ENCODE measurements at regions not wholly inside any gene's neighbourhood (a gene's known extent, or its start where the extent isn't known, plus 50 kb on each side); places are given as distances from the start of the nearest gene placed in this dataset.

DNA sequence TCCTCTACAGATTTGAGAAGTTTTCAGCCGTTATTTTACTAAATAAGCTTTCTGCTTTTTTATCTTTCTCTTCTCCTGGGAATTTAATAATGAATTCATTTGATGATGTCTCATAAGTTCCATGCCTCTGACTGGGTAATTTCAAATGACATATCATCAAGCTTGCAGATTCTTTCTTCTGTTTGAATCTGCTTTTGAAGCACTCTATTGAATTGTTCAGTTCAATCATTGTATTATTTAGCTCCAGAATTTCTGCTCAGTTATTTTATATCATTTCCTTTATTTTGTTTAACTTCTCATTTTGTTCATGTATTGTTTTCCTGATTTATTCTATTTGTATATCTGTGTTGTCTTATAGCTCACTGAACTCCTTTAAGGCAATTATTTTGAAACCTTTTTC lies 196.9 kb upstream of the CNTNAP2 start:
- TF ChIP-seq, protein P1, sequence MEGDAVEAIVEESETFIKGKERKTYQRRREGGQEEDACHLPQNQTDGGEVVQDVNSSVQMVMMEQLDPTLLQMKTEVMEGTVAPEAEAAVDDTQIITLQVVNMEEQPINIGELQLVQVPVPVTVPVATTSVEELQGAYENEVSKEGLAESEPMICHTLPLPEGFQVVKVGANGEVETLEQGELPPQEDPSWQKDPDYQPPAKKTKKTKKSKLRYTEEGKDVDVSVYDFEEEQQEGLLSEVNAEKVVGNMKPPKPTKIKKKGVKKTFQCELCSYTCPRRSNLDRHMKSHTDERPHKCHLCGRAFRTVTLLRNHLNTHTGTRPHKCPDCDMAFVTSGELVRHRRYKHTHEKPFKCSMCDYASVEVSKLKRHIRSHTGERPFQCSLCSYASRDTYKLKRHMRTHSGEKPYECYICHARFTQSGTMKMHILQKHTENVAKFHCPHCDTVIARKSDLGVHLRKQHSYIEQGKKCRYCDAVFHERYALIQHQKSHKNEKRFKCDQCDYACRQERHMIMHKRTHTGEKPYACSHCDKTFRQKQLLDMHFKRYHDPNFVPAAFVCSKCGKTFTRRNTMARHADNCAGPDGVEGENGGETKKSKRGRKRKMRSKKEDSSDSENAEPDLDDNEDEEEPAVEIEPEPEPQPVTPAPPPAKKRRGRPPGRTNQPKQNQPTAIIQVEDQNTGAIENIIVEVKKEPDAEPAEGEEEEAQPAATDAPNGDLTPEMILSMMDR (IDR thresholded peaks at IDR 0.05; ENCODE audit: low read depth, low read length, missing control alignments): no peak

DNA sequence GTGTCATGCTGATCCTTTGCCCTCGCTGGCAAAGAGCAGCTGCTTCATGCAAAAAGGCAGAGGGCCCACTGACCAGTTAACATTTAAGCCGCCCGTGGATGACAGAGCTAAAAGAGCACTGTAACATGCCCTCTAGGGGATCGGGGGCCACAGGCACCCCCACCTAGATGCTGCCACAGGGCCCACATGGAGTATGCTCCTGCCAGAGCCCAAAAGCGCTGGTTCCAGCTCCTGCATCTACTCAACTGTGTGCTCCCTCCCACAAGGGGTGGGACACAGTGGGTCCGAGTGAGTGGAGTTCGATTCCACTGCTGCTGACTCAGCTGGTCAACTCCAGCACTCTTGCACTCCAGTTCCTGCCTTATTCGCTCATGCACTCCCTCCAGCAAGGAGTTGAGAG lies 199.8 kb upstream of the CNTNAP2 start:
- TF ChIP-seq, protein P1 (IDR thresholded peaks at IDR 0.05; ENCODE audit: low read depth, low read length, missing control alignments): no peak
- no peak overlapping the region for H3K4me3 ChIP-seq (replicated peaks; ENCODE audit: low read depth, low read length)
- DNase-seq (ENCODE audit: extremely low read depth, low read depth): no peak

More for the DNA sequence above, 196.9 kb upstream of the CNTNAP2 start:
- DNase-seq (ENCODE audit: extremely low read depth, low read depth): no peak
- no peak overlapping the region for H3K4me3 ChIP-seq (replicated peaks; ENCODE audit: low read depth, low read length)

DNA sequence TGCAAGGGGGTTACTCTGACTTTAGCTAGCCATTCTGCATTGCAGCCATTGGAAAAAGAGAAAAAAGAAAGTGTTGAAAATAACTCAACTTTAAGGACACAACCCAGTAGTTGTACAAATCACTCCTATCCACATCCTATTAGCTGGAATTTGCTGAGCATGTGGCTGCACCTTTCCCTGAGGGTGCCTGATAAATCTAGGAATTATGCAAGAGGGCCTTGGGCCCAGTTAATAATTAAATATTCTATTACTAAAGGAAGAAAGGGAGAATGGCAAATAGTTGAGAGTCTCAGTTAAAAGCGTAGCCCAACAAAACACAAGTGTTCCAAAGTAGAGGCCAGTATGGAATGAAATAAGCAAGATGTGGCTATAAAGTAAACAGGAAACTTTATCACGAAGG lies 200.9 kb upstream of the CNTNAP2 start:
- H3K4me3 ChIP-seq (replicated peaks; ENCODE audit: low read depth, low read length): no peak overlapping the region
- TF ChIP-seq, protein P1 (IDR thresholded peaks at IDR 0.05; ENCODE audit: low read depth, low read length, missing control alignments): no peak
- no peak for DNase-seq (ENCODE audit: extremely low read depth, low read depth)

DNA sequence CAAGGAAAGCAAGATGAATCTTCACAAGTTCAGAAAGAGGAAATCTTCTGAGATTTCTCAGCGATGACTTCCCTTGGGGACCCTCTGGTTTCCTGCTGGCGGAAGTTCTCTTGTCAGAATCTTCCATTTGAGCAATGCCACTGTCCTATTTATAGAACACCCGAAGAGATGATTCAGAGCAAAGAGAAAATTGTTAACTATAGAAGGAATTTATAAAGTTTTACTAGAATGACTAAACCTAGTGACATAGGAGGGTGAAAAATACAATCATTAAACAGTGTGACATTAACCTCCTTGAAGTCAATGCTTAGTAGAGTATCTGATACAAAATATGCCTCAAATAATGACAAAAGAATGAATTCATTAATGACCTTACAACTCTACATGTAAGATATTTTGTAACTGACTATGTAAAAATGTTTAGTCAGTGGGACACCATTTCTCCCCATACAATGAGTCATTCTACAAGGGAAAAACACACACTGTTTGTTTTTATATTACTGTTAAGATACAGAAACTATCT lies 206.5 kb upstream of the CNTNAP2 start:
- TF ChIP-seq, protein P1 (IDR thresholded peaks at IDR 0.05; ENCODE audit: low read depth, low read length, missing control alignments): no peak
- DNase-seq (ENCODE audit: extremely low read depth, low read depth): no peak
- no peak overlapping the region for H3K4me3 ChIP-seq (replicated peaks; ENCODE audit: low read depth, low read length)

DNA sequence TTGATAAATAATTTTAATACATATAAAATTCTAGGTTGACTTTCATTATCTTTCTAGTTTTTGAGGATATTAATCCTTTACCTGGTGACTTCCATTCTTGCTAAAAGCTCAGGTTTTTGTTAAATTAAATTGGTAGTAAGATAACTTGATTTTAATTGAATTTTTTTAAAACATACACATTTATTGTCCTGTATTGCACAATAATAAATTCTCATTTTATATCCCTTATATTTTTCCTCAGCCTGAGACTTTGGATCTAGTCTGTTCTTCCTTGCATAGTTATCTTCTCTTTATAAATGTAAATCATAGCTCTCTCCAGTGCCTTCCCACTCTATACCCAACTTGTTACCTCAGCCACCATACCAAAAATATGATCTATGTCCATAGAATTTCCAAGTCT lies 212.9 kb upstream of the CNTNAP2 start:
- no peak for DNase-seq (ENCODE audit: extremely low read depth, low read depth)
- no peak overlapping the region for H3K4me3 ChIP-seq (replicated peaks; ENCODE audit: low read depth, low read length)
- TF ChIP-seq, protein P1 (IDR thresholded peaks at IDR 0.05; ENCODE audit: low read depth, low read length, missing control alignments): no peak

DNA sequence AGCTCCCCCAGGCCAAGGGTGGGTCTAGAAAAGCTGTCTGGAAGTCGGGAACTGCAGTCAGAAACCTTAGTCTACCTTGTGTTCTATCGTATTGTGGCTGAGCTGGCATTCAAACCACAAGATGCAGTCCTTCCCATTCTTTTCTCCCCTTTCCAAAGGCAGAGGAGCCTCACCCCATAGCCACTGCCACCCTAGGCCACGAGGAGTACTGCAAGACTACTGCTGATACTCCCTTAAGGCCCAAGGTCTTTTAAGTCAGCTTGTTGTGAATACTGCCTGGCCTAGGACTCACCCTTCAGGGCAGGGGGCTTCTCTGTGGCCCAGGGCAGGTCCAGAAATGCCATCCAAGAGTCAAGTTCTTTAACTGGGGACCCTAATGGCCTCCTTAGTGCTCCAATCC lies 214.5 kb upstream of the CNTNAP2 start:
- no peak for DNase-seq (ENCODE audit: extremely low read depth, low read depth)
- no peak overlapping the region for H3K4me3 ChIP-seq (replicated peaks; ENCODE audit: low read depth, low read length)
- TF ChIP-seq, protein P1 (IDR thresholded peaks at IDR 0.05; ENCODE audit: low read depth, low read length, missing control alignments): no peak

DNA sequence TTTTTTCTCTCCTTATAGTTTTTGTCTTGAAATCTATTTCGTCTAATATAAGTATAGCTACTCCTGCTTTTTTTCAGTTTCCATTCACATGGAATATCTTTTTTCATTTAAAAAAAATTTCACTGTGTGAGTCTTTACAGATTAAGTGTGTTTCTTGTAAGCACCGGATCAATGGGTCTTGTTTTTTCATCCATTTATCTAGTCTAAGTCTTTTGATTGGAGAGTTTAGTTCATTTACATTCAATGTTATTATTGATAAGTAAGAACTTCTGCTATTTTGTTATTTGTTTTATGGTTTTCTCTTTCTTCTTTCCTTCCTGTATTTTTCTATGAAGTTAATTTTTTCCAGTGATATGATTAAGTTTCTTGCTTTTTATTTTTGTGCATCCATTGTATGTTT lies 216.7 kb upstream of the CNTNAP2 start:
- TF ChIP-seq, protein P1 (IDR thresholded peaks at IDR 0.05; ENCODE audit: low read depth, low read length, missing control alignments): no peak
- DNase-seq (ENCODE audit: extremely low read depth, low read depth): no peak
- H3K4me3 ChIP-seq (replicated peaks; ENCODE audit: low read depth, low read length): no peak overlapping the region

Data from HFF-Myc (cell line).